Osteoblast (primary cell): ENCODE measurements at regions not wholly inside any gene's neighbourhood (a gene's known extent, or its start where the extent isn't known, plus 50 kb on each side); places are given as distances from the start of the nearest gene placed in this dataset. TPM values are rescaled to one million over a fixed set of nuclear protein-coding genes. Genes with fewer than 3 reads are reported as not detected.

Source experiments
- DNase-seq: peaks from one replicate; pipeline ENCODE4 v3.0.0; 2011; ENCODE audit warnings: low spot score, mixed read lengths; ENCODE audit not compliant: insufficient read length; ENCODE audit errors: missing footprints
- H2AFZ ChIP-seq: 2 replicates; pipeline ENCODE4 v1.6.0; 2011; ENCODE audit warnings: mild to moderate bottlenecking, low read length
- H3K27ac ChIP-seq: 2 replicates; pipeline ENCODE4 v1.5.1; 2011; ENCODE audit warnings: mild to moderate bottlenecking, low read depth, low read length, moderate library complexity
- H3K27me3 ChIP-seq: 2 replicates; pipeline ENCODE4 v1.6.0; 2012; ENCODE audit warnings: mild to moderate bottlenecking, control low read depth, inconsistent platforms, low read length, moderate library complexity; ENCODE audit not compliant: insufficient read depth
- H3K36me3 ChIP-seq: 2 replicates; pipeline ENCODE4 v1.5.1; 2011; ENCODE audit warnings: mild to moderate bottlenecking, low read length, control low read depth, moderate library complexity; ENCODE audit not compliant: insufficient read depth
- H3K4me1 ChIP-seq: 2 replicates; pipeline ENCODE4 v1.5.1; 2011; ENCODE audit warnings: mild to moderate bottlenecking, low read length, control low read depth, moderate library complexity; ENCODE audit not compliant: insufficient read depth
- H3K4me2 ChIP-seq: 2 replicates; pipeline ENCODE4 v1.6.0; 2011; ENCODE audit warnings: mild to moderate bottlenecking, low read length; ENCODE audit not compliant: insufficient read depth
- H3K4me3 ChIP-seq: fragments of 200-600 bp; sonication (generic); 3 replicates; pipeline ENCODE4 v1.5.1; 2012; ENCODE audit warnings: mild to moderate bottlenecking, low read length, inconsistent platforms; ENCODE audit not compliant: insufficient read depth
- H3K79me2 ChIP-seq: 2 replicates; pipeline ENCODE4 v1.6.0; 2012; ENCODE audit warnings: mild to moderate bottlenecking, low read length, control low read depth, inconsistent platforms; ENCODE audit not compliant: insufficient read depth
- H3K9me3 ChIP-seq: 2 replicates; pipeline ENCODE4 v1.5.1; 2011; ENCODE audit warnings: low read depth, low read length, control low read depth
- H4K20me1 ChIP-seq: 2 replicates; pipeline ENCODE4 v1.6.0; 2012; ENCODE audit warnings: mild to moderate bottlenecking, low read length, control low read depth; ENCODE audit not compliant: insufficient read depth
- CTCF ChIP-seq: IDR thresholded peaks from 2 replicates; pipeline ENCODE4 v1.5.1; 2011; ENCODE audit warnings: mild to moderate bottlenecking, low read depth, low read length, moderate library complexity; ENCODE audit errors: extremely low read depth
- small RNA-seq: library from RNA; depleted of rRNA; stranded (forward); fragments of <200 nt; gene quantifications from one replicate; pipeline ENCODE3, GENCODE V24; 2012

- no peaks in the 10 kb centered on the region for H3K27me3 ChIP-seq
- no peak for TF ChIP-seq CTCF
- no peaks in the 10 kb centered on the region for H3K36me3 ChIP-seq
- no peaks in the 10 kb centered on the region for H3K9me3 ChIP-seq
- H3K4me2 ChIP-seq: no peak overlapping the region
- peak; percentile 55 for DNase-seq
- no peaks in the 10 kb centered on the region for H3K79me2 ChIP-seq
- no peak overlapping the region for H3K4me3 ChIP-seq
- H3K27ac ChIP-seq: no peak overlapping the region
- H4K20me1 ChIP-seq: no peaks in the 10 kb centered on the region
- H3K4me1 ChIP-seq: peaks cover 31% of the 10 kb centered on the region
- no peak overlapping the region for H2AFZ ChIP-seq
Observed at GRCh38 chr4:119683518-119683917, 54.9 kb upstream of the PDE5A start.

- Histone ChIP-seq H3K4me1 (peaks cover 33% of the 10 kb centered on the region), H3K9me3 (no peaks in the 10 kb centered on the region), H3K36me3 (no peaks in the 10 kb centered on the region), H3K79me2 (no peaks in the 10 kb centered on the region), H3K4me2 (no peak overlapping the region), H2AFZ (no peak overlapping the region), H3K27me3 (no peaks in the 10 kb centered on the region), H3K4me3 (no peak overlapping the region), H4K20me1 (no peaks in the 10 kb centered on the region), H3K27ac (no peak overlapping the region)
- peak; percentile 21 for DNase-seq
- TF ChIP-seq CTCF: no peak
Observed at GRCh38 chr4:119682099-119682498, 53.5 kb upstream of the PDE5A start.

- H3K9me3 ChIP-seq: no peaks in the 10 kb centered on the region
- H3K4me2 ChIP-seq: no peak overlapping the region
- H4K20me1 ChIP-seq: no peaks in the 10 kb centered on the region
- no peaks in the 10 kb centered on the region for H3K79me2 ChIP-seq
- no peak for TF ChIP-seq CTCF
- H3K27ac ChIP-seq: no peak overlapping the region
- H3K27me3 ChIP-seq: no peaks in the 10 kb centered on the region
- H3K36me3 ChIP-seq: no peaks in the 10 kb centered on the region
- DNase-seq: no peak
- no peak overlapping the region for H2AFZ ChIP-seq
- H3K4me3 ChIP-seq: no peak overlapping the region
- peaks cover 28% of the 10 kb centered on the region for H3K4me1 ChIP-seq
Observed at GRCh38 chr4:119679251-119679650, 50.6 kb upstream of the PDE5A start.

GRCh38 chr4:119678761-119679160, 50.2 kb upstream of the PDE5A start:
- no peaks in the 10 kb centered on the region for H3K27me3 ChIP-seq
- no peak overlapping the region for H3K27ac ChIP-seq
- peak overlapping the region; percentile 27 for H3K4me3 ChIP-seq
- DNase-seq: no peak
- no peaks in the 10 kb centered on the region for H3K9me3 ChIP-seq
- H3K79me2 ChIP-seq: no peaks in the 10 kb centered on the region
- H2AFZ ChIP-seq: peak overlapping the region; percentile 81
- peaks cover 23% of the 10 kb centered on the region for H3K4me1 ChIP-seq
- no peaks in the 10 kb centered on the region for H3K36me3 ChIP-seq
- H4K20me1 ChIP-seq: no peaks in the 10 kb centered on the region
- TF ChIP-seq CTCF: no peak
- H3K4me2 ChIP-seq: peak overlapping the region; percentile 76

Small RNA genes in the stretch of these regions (small RNA-seq; reads per million reads assigned to genes)
- not detected for gene RF00019
